ENCODE measurements at regions not wholly inside any gene's neighbourhood (a gene's known extent, or its start where the extent isn't known, plus 50 kb on each side); places are given as distances from the start of the nearest gene placed in this dataset.

- TF ChIP-seq CTCF (IDR thresholded peaks at IDR 0.05) = no peak
- Histone ChIP-seq H2AFZ (no peak overlapping the region), H3K4me3 (ENCODE audit: low read depth, low read length) (no peak overlapping the region), H3K9ac (no peak overlapping the region), H3K27me3 (ENCODE audit: control insufficient read depth, insufficient read depth, low read length) (no peaks in the 10 kb centered on the region), H3K4me2 (ENCODE audit: low read length) (no peak overlapping the region), H3K9me3 (ENCODE audit: control insufficient read depth, low read length) (no peaks in the 10 kb centered on the region), H3K4me1 (no peaks in the 10 kb centered on the region), H3K36me3 (ENCODE audit: control insufficient read depth, insufficient read depth, low read length) (no peaks in the 10 kb centered on the region), H3K27ac (no peak overlapping the region), H3K79me2 (no peaks in the 10 kb centered on the region)
Observed at GRCh38 chr4:171473155-171473554, 340.0 kb upstream of the GALNTL6 start.

- Histone ChIP-seq H3K4me2 (ENCODE audit: low read length) (no peak overlapping the region), H2AFZ (no peak overlapping the region), H3K27me3 (ENCODE audit: control insufficient read depth, insufficient read depth, low read length) (no peaks in the 10 kb centered on the region), H3K27ac (no peak overlapping the region), H3K4me3 (ENCODE audit: low read depth, low read length) (no peak overlapping the region), H3K9ac (no peak overlapping the region), H3K4me1 (no peaks in the 10 kb centered on the region), H3K36me3 (ENCODE audit: control insufficient read depth, insufficient read depth, low read length) (no peaks in the 10 kb centered on the region), H3K79me2 (no peaks in the 10 kb centered on the region), H3K9me3 (ENCODE audit: control insufficient read depth, low read length) (no peaks in the 10 kb centered on the region)
- TF ChIP-seq CTCF (IDR thresholded peaks at IDR 0.05) = no peak
Observed at GRCh38 chr4:171472230-171472629, 341.0 kb upstream of the GALNTL6 start.

- H3K9me3 ChIP-seq (ENCODE audit: control insufficient read depth, low read length) = no peaks in the 10 kb centered on the region
- no peaks in the 10 kb centered on the region for H3K4me1 ChIP-seq
- H3K4me3 ChIP-seq (ENCODE audit: low read depth, low read length) = no peak overlapping the region
- no peak overlapping the region for H3K4me2 ChIP-seq (ENCODE audit: low read length)
- H3K27me3 ChIP-seq (ENCODE audit: control insufficient read depth, insufficient read depth, low read length) = no peaks in the 10 kb centered on the region
- no peak overlapping the region for H2AFZ ChIP-seq
- H3K9ac ChIP-seq = no peak overlapping the region
- H3K79me2 ChIP-seq = no peaks in the 10 kb centered on the region
- no peak for TF ChIP-seq CTCF (IDR thresholded peaks at IDR 0.05)
- H3K27ac ChIP-seq = no peak overlapping the region
- no peaks in the 10 kb centered on the region for H3K36me3 ChIP-seq (ENCODE audit: control insufficient read depth, insufficient read depth, low read length)
Observed at GRCh38 chr4:171464499-171464898, 348.7 kb upstream of the GALNTL6 start.

GRCh38 chr4:171461191-171461590, 352.0 kb upstream of the GALNTL6 start:
- TF ChIP-seq CTCF (IDR thresholded peaks at IDR 0.05) = no peak
- H3K36me3 ChIP-seq (ENCODE audit: control insufficient read depth, insufficient read depth, low read length) = no peaks in the 10 kb centered on the region
- no peak overlapping the region for H3K9ac ChIP-seq

GRCh38 chr4:171448919-171449481, 364.2 kb upstream of the GALNTL6 start:
- H3K27ac ChIP-seq = no peak overlapping the region
- H3K9ac ChIP-seq = no peak overlapping the region
- no peak overlapping the region for H3K4me3 ChIP-seq (ENCODE audit: low read depth, low read length)
- no peaks in the 10 kb centered on the region for H3K36me3 ChIP-seq (ENCODE audit: control insufficient read depth, insufficient read depth, low read length)
- no peak overlapping the region for H3K4me2 ChIP-seq (ENCODE audit: low read length)
- H3K27me3 ChIP-seq (ENCODE audit: control insufficient read depth, insufficient read depth, low read length) = no peaks in the 10 kb centered on the region
- no peaks in the 10 kb centered on the region for H3K9me3 ChIP-seq (ENCODE audit: control insufficient read depth, low read length)
- no peaks in the 10 kb centered on the region for H3K79me2 ChIP-seq
- no peak for TF ChIP-seq CTCF (IDR thresholded peaks at IDR 0.05)
- no peak overlapping the region for H2AFZ ChIP-seq
- H3K4me1 ChIP-seq = no peaks in the 10 kb centered on the region

More at GRCh38 chr4:171461191-171461590, 352.0 kb upstream of the GALNTL6 start:
- Histone ChIP-seq H3K4me1 (no peaks in the 10 kb centered on the region), H3K79me2 (no peaks in the 10 kb centered on the region), H3K4me3 (ENCODE audit: low read depth, low read length) (no peak overlapping the region), H3K27ac (no peak overlapping the region), H3K27me3 (ENCODE audit: control insufficient read depth, insufficient read depth, low read length) (no peaks in the 10 kb centered on the region), H2AFZ (no peak overlapping the region), H3K9me3 (ENCODE audit: control insufficient read depth, low read length) (no peaks in the 10 kb centered on the region), H3K4me2 (ENCODE audit: low read length) (no peak overlapping the region)

All from parathyroid adenoma (tissue), 2 donors.